GM21529 (cell line): ENCODE measurements at regions not wholly inside any gene's neighbourhood (a gene's known extent, or its start where the extent isn't known, plus 50 kb on each side); places are given as distances from the start of the nearest gene placed in this dataset.

Experiments
- ATAC-seq: cut with Tn5 transposase; IDR thresholded peaks from one replicate; pipeline ENCODE4 v1.9.1; 2021; ENCODE audit not compliant: unreplicated experiment

DNA sequence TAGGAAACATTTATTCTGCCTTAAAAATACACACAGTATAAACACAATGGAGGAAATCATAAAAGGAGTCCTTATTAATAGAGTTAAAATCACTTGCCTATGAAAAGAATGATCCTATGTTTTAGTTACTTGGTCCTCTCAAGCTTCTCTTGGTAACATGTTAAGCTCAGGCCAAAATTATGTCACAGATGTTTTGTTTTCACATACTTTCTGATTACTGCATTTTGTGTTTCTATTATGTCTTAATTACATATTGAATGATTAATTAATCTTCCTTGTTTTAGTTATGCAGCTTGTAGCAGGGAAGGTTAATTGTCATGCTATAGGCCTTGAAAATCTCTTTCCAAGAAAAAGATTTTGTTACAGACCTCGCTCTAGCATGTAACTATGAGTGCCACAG lies 406.0 kb downstream of the PLA2G4A start:
- no peak for ATAC-seq

DNA sequence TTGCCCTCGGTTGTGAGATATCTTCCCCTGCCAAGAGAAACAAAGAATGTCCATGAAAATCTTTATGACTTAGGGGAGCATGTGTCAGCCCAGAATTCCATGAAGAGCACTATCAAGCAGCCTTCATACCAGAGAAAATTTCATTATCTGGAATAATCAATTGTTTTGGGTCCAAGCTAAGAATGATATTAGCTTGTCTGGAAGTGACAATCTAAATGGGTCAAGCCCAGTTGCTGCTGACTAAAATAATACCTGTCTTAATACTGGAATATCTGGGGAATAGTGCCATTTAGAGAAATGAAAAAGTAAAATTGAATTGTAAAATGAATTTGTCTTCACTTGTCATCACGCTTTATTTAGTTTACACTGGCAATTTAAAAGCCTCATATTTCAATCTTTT lies 407.4 kb downstream of the PLA2G4A start:
- ATAC-seq, result no peak

DNA sequence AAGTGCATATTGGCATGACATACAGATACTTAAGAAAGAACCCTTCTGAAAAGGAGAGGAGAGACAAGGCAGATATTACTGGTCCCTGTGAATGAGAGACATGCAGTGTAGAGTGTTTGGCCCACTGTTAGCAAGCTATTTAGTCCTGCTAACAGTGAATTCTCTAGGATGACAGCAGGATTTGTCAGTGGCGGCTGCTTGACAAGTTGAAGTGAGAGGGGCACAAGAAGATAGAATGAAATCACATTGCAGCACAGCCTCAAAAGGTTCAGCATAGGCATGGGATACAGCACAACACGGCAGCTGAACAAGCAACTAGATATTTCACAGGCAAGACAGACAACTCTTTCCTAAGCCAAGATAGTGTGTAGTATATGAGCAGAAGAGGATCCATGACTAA lies 407.9 kb downstream of the PLA2G4A start:
- ATAC-seq, result no peak

DNA sequence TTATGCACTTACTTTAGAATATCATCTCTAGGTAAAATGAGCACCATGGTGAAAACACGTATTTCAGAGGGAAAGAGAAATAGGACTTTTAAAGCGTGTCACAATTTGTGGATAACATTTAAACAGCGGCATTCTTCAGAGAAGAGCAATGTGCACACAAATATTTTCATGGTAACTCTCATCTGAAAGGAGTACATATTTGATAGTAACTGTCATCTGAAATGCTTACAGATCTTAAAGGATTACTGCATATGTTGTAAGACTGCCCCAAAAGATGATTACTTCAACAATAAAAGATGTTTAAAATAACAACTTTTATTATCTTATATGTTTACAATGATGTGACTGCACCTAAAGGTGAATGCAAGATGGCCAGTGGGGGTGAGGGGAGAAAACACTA lies 408.8 kb downstream of the PLA2G4A start:
- no peak for ATAC-seq

DNA sequence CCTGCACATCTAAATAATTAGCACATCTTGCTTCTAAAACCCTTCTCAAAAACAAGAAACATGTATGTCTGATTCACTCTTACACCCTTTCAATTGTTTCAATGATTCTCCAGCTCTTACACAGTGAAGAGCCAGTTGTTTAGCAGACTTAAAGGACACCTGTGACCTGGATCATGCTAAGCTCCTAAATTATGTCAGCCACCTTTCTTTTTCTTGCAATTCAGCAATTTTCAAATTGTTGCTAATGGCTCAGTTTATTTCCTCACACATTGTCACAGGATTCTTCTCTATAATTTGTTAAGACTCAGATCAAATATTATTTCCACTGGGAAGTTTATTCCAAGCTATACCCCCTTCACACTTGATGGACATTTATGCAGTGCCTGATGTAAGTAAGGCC lies 413.2 kb downstream of the PLA2G4A start:
- ATAC-seq, result no peak

DNA sequence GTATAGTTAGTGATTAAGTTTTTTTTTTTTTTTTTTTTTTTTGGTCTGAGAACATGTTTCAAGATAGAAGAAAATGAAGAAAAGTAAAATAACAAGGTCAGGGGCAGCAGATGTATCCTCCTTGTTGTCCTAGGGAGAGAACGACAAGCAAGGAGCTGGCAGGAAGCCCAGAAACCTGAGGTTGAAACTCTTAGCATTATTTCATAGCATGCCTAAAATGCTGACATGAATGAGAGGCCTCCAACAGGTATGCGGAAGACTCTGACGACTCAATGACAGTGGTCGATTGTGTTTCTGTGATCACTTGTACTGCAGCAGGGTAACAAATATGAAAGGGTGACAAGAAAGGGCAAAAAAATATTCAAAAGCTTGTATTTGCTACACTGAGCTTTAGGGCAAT lies 415.9 kb downstream of the PLA2G4A start:
- ATAC-seq, result no peak

DNA sequence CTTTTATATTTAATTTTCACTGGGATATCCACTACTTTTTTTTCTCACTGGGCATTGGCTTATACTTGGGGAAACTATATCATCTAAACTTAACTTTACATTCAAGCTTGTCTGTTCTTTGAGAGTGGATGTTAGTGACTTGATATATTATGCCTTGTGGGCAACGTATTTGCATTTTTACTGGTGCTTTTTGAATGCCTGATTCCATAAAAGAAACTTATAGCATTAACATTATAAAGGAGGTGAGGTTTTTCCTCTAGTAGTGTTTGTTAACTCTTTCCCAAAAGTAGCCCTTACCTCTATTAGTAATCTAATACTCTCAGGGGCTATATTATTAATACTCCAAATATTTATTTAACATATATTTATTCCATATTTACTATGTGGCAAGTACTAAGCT lies 416.5 kb downstream of the PLA2G4A start:
- no peak for ATAC-seq

DNA sequence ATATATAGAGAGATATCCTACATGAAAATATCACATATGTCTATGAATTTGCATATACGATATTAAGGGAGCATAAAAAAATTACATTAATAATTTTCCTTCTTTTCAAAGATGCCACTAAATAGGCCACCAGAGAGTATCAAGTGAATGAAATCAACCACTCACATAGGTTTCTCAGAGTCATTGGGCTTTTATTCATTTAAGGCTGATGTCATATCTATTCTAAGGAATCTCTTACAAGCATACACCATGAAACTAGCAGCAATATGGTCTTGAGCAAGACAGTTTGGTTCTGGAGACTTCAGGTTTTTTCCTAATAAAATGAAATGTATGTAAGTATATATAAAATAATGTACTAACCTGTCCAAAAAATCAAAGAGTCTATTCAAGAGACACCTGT lies 420.4 kb downstream of the PLA2G4A start:
- ATAC-seq, result no peak

DNA sequence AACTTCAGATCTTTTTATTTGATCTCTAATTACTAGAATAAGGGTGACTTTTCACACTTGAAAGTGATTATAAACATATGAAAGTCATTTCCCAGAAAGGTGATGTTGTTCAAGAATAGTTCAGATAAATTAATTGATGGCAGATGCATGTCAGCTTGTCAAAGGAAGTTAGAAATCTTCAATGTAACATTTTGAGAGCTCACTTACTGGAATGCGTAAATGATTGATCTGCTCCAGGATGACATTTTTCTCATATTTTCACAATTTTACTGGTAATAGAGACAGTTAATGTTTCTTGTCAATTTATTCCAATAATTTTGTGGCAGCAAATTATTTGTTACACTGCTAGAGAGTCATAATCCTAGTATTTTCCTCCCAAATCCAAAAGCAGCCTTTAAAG lies 424.2 kb downstream of the PLA2G4A start:
- ATAC-seq, result no peak

DNA sequence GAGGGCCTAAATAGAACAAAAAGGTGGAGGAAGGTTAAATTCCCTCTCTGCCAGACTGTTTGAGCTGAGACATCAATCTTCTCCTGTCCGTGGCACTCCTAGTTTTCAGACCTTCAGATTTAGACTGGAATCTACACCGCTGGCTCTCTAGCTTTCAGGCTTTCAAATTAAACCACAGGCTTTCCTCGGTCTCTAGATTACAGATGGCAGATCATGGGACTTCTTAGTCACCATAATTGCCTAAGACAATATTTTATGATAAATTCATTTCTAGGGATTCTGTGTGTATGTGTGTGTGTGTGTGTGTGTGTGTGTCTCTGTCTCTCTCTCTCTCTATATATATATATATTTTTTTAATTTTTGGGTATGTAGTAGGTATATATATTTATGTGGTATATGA lies 428.7 kb downstream of the PLA2G4A start:
- no peak for ATAC-seq

DNA sequence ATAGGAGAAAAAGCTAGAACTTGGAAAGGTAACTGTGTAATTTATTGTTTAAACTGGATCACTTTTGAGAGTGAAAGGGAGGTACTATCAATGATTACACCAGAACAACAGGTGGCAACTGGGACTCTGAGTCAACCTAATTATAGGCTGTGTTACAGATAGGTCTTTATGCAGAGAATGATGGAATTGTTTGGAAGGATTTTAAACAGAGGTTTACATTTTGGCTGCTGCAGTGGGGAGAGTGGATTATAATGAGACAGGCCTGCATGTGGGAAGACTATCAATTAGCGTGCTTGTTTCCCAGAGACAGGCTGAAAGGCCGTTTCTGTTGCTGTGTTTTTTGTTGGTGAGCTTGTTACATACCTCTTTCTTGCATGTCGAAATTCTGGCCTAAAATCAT lies 432.9 kb downstream of the PLA2G4A start:
- no peak for ATAC-seq

DNA sequence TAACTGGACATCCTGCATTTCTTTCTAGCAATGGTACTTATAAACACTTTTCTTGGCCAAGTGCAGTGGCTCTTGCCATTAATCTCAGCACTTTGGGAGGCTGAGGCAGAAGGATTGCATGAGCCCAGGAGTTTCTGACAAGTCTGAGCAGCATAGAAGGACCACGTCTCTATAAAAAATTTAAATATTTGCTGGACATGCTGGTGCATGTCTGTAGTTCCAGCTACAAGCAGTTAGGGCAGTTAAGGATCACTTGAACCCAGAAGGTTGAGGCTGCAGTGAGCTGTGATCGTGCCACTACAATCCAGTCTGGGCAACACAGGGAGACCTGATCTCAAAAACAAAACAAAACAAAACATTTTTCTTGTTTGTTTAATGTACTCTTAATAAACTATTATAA lies 434.0 kb downstream of the PLA2G4A start:
- no peak for ATAC-seq

DNA sequence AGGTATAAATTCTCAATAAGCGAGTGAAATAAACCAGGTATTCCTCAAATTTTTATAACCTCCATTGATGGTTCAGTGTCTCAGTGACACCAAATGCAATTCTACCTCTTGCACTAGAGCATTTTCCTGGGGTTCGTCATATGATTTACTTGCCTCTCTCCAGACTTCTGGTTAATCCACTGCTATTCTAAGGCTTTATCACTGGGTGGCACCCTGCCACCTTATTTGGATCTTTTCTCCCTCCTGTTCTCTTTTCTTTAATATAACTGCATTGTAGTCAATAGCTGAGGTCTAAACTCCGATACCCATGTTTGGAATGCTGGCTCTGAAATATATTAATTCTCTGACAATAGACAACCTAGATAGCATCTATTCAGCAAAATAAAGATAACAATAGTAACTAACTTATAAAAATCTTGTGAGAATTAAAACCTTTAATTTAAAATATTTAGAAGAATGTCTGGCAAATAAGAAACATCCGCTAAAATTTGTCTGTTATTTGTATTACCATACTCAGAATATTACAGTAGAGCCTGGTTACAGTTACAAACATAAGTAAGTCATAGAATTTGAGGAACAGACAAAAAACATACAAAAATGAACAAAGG lies 436.4 kb downstream of the PLA2G4A start:
- ATAC-seq, result no peak

DNA sequence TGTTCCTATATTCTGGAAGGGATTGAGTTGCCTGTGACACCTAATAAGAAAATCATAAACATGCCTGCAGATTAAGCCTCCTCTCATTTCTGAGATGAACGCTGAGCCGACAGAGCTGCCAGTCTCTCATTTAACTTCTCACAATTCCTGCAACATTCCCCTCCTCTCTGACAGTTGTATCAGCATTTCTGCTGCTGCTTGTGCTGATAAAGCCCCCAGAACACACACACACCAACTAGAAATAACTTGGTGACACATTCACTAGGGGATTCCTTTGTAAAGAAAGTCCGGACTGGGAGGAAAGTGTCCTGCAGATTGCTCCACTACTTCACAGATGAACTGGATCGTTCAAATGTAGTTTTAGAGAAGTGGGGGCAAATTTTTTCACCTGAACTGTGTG lies 437.3 kb downstream of the PLA2G4A start:
- ATAC-seq, result no peak

DNA sequence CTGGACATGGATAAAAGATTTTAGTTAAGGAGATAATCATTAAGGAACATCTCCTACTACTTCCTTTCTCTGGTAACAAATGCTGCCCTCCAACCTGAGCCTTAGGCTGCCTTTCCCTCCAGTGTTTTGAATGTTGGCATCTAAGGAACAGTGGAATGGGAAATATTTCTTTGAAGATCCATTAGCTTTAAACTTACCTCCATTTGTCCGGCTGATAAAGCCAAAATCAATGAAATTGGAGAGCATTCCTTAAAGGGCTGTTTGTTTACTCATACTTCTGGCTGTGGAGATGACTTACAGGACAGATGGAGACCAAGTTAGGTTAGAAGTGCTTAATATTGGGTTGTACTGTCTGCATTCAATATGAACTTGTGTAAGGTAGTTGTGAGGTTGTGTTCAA lies 439.1 kb downstream of the PLA2G4A start:
- ATAC-seq, result no peak

DNA sequence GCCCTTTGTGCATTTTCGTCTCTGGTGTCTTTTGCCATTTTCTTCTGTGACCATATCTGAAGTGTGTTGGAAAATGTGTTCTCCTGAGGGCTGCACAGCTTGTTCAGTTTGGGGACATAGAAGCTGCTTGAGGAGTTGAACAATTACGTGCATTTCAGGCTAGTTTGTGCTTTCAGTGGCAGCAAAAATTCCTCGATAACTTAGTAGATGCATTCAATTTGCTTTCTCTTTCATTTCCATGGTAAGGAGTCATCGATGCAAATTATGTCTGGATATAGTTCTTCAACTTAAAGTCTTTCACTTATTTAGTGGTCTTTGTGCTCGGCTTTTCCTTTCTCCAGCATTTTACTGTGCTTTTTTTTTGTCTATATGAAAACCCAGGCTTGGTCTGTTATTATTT lies 441.5 kb downstream of the PLA2G4A start:
- ATAC-seq, result no peak

DNA sequence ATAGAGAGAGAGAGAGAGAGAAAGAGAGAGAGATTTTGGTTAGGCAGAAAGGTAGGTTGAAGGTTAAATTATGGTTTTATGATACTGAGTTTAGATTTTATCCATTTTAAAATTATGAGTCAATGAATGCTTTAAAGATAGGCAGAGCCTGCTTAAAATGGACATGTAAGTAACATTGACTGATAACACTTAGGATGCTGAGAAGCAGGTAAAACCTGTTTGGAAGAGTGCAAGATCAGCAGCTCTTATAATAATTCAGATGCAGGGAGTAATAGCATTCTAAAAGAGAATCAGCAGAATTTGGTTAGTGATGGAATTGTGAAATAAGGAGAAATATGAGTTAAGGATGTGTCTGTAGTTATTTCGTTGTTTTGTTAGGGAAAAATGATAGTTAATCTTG lies 446.6 kb downstream of the PLA2G4A start:
- no peak for ATAC-seq

DNA sequence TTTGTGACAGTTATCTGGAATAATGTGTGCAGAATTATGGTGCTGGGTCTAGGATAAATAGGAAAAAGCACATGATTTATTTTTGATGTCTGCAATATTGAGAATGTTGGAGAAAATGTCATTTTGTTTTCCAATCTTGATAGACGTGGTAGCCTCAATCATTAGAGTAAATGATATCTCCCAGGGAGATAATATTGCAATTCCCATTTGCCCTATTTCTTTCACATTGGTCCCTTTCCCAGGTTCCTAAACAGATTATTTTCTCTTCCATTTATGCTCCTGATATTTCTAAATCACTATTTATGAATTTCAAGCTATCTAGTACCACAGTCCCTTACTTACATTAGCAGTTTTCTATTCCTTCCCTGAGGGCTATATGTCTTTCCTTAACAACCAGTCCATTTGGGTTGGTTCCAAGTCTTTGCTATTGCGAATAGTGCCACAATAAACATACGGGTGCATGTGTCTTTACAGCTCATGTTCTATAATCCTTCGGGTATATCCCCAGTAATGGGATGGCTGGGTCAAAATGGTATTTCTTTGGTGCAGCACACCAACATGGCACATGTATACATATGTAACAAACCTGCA lies 447.3 kb downstream of the PLA2G4A start:
- no peak for ATAC-seq

DNA sequence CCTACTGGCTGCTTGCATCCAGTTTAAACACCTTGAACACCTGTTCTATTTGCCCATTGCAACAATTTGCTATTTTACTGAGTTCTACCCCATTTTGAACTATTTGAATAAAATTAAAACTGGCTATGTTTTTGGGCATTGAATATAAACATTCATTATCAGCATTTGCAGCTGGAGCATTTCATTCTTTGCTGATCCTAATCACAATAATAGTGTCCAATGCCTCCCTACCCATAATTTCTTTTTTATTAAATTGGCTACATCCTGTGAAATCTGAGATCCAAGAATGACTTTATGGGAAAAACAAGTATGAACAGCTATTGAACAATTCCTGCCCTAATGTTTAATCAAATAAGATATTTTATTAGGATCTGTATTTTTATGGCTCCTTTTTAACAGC lies 447.9 kb downstream of the PLA2G4A start:
- ATAC-seq, result no peak

DNA sequence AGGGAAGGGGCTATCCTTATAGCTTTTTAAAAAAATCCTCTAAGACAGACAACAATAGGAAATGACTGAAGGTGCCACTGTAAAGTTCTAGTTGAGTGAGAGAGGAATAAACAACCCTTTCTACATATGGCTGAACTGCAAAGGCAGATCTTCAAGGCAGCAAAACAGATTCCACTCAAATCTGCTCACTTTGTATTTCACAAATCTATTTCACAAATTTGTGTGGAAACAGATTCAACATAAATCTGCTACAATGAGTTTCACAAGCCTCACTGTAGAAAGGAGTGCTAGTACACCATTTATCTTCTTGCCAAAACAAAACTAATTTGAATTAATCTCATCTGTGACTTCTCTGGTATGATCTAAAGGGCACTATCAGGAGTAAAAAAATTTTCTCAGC lies 451.3 kb downstream of the PLA2G4A start:
- ATAC-seq, result no peak

DNA sequence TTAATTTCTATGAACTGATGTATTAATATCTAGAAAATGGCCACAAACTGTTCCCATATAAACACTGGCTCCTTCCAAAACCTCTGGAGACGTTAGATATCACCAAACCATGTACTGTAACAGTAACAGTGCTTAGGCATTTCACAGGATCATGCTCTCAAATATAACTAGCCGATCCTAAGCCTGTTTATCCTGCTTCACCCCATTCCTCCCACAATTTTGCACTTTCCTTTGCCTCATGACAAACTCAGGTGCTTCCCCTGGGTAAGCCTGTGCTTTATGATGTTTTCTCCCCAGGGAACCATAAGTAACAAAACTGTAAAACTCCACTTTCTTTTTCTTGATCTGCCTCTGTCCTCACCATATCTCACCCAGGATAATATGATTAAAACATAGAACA lies 452.3 kb downstream of the PLA2G4A start:
- ATAC-seq, result no peak

DNA sequence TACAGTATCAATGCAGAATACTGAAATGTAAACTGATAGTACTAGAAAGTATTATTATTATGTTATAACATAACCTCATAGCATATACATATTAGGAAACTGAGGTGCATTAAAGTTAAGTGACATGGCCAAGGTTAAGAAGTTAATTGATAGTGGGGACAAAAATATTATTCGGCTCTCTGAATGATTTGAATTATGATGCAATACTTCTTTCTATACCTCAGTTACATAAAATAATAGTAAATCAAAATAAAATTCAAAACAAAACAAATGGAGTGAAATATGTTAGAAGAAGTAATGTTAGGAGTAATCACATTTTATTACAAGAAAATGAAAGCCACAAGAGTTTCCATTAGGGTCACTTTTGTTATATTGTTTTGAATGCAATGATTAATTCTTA lies 455.2 kb downstream of the PLA2G4A start:
- ATAC-seq, result no peak

DNA sequence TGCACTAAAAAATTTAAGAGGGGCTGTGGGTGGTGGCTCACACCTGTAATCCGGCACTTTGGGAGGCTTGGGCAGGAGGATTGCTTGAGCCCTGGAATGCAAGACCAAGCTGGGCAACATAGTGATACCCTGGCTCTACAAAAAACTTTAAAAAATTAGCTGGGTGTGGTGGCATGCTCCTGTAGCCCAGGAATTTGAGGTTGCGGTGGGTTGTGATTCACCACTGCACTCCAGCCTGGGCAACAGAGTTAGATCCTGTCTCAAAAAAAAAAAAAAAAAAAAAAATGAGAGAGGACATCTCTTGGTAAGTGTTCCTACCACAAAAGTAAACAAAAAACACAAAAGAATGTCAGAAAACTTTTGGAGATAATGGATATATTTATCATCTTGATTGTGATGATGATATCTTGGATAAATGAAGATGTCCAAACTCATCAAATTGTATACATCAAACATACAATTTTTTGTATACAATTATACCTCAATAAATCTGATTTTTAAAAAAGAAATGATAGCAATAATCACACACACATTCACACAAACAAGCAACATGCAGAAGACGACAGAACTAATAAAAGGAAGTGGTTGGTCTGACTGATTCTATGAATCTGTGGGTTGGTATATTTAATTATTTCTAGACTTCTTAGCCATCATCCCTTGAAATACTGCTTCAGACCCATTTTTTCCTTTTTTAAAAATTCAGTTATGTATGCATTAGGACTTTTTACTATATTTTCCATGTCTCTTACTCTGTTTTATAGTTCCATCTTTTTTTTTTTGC lies 465.9 kb downstream of the PLA2G4A start:
- ATAC-seq, result no peak
